Mesothelial cell of epicardium (in vitro differentiated cells): ENCODE measurements at regions not wholly inside any gene's neighbourhood (a gene's known extent, or its start where the extent isn't known, plus 50 kb on each side); places are given as distances from the start of the nearest gene placed in this dataset.

Source experiments
- DNase-seq, 2 experiments: peaks; one replicate each; pipeline ENCODE4 v3.0.0; 2021; ENCODE audit warnings: low spot score in 2 of 2; ENCODE audit not compliant: unreplicated experiment in 2 of 2
- H3K27ac Mint-ChIP-seq: 2 replicates; pipeline ENCODE4 v1.8.0; 2021; ENCODE audit warnings: mixed read lengths
- H3K27me3 Mint-ChIP-seq: 2 replicates; pipeline ENCODE4 v1.8.0; 2021; ENCODE audit warnings: low read depth, mixed read lengths
- H3K36me3 Mint-ChIP-seq: 2 replicates; pipeline ENCODE4 v1.8.0; 2021; ENCODE audit warnings: mixed read lengths
- H3K4me1 Mint-ChIP-seq: 2 replicates; pipeline ENCODE4 v1.8.0; 2021; ENCODE audit warnings: mixed read lengths
- H3K4me3 Mint-ChIP-seq: 2 replicates; pipeline ENCODE4 v1.8.0; 2021; ENCODE audit warnings: mild to moderate bottlenecking, moderate library complexity, mixed read lengths
- H3K9me3 Mint-ChIP-seq: 2 replicates; pipeline ENCODE4 v1.8.0; 2021; ENCODE audit warnings: mixed read lengths
- TF ChIP-seq, protein P1 (sequence below): fragments of 200-600 bp; sonication (generic); IDR thresholded peaks from one replicate; pipeline ENCODE4 v1.5.0; 2021; ENCODE audit warnings: antibody characterized with exemption; ENCODE audit not compliant: unreplicated experiment

DNA sequence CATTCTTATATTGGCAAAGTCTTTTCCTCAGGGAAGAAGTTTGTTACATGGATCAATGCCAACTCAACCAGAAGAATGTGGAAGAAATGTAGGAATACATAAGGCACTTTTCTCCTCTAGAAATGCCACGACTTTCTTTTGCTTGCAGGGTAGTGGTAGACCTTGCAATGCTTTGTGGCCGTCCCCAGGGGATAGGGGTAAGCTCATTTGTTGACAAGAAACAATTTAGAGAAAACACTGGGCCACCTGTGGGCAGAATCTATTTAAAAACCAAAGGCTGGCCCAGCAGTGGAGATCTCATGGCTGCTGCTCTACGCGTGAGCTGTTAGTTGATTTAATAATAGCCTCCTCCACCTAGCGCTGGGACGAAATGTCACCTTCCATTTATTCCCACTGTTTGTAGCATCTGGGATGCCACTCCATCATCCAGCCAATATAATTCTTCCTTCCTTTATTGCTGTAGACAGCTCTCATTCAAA is 64.6 kb upstream of the PFN2 start:
- TF ChIP-seq, protein P1, sequence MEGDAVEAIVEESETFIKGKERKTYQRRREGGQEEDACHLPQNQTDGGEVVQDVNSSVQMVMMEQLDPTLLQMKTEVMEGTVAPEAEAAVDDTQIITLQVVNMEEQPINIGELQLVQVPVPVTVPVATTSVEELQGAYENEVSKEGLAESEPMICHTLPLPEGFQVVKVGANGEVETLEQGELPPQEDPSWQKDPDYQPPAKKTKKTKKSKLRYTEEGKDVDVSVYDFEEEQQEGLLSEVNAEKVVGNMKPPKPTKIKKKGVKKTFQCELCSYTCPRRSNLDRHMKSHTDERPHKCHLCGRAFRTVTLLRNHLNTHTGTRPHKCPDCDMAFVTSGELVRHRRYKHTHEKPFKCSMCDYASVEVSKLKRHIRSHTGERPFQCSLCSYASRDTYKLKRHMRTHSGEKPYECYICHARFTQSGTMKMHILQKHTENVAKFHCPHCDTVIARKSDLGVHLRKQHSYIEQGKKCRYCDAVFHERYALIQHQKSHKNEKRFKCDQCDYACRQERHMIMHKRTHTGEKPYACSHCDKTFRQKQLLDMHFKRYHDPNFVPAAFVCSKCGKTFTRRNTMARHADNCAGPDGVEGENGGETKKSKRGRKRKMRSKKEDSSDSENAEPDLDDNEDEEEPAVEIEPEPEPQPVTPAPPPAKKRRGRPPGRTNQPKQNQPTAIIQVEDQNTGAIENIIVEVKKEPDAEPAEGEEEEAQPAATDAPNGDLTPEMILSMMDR = no peak
- Mint-ChIP-seq H3K36me3 (no peaks in the 10 kb centered on the region), H3K27ac (no peak overlapping the region), H3K4me1 (no peaks in the 10 kb centered on the region), H3K4me3 (no peak overlapping the region), H3K9me3 (peaks cover 5% of the 10 kb centered on the region), H3K27me3 (peaks cover 5% of the 10 kb centered on the region)
- DNase-seq = no peak

DNA sequence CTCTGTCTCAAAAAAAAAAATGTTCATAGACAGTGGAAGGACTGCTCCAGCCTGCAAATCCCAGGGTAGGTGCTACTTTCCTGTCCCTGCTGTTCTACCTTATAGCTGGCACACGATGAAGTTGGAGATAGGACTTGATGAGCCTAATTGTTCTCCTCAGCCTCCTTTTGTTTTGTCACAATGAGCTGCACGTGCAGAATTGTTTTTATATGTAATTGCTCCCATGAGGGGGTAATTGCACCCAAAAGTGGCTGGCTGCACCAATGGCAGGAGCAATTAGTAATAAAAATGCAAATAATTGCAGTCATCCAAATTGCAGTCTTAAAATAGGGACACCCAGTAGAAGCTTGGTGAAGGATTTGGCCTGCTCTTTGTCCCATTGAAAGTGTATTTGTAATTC is 63.0 kb upstream of the PFN2 start:
- Mint-ChIP-seq H3K27ac (no peak overlapping the region), H3K4me1 (peaks cover 4% of the 10 kb centered on the region), H3K27me3 (peaks cover 5% of the 10 kb centered on the region), H3K36me3 (no peaks in the 10 kb centered on the region), H3K9me3 (peaks cover 3% of the 10 kb centered on the region), H3K4me3 (no peak overlapping the region)
- no peak for DNase-seq
- TF ChIP-seq, protein P1 = no peak

DNA sequence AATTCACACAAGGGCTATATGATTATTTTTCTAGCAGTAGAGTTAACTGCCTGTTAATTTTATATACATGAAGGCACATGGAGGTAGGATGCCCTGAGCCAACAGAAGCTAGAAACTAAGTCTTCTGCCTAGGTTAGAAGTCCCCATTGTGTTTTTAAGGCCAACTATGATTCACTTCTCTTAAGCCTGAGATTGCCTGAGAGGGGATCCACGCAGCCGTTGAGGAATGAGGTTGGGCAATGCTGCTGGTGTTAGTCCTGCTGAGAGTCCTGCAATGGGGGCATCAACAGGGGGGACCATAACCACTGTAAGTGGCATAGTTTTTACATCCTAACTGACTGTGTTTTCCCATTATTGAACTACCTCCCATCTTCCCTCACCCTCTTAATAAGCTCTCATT is 60.1 kb upstream of the PFN2 start:
- Mint-ChIP-seq H3K9me3 (peaks cover 26% of the 10 kb centered on the region), H3K4me3 (no peak overlapping the region), H3K27ac (no peak overlapping the region), H3K4me1 (peaks cover 4% of the 10 kb centered on the region), H3K36me3 (peaks cover 4% of the 10 kb centered on the region), H3K27me3 (peaks cover 5% of the 10 kb centered on the region)
- no peak for DNase-seq
- TF ChIP-seq, protein P1 = no peak

DNA sequence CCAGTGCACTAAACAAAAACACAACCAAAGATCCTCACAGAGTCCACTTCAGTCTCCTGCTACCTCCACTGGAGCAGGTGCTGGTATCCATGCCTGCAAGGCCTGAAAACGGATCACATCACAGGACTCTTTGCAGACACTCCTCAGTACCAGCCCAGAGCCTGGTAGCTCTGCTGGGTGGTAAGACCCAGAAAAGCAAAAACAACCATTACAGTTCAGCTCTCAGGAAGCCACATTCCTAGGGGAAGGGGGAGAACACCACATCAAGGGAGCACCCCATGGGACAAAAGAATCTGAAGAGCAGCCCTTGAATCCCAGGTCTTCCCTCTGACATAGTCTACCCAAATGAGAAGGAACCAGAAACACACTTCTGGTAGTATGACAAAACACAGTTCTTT is 52.5 kb upstream of the PFN2 start:
- no peak for DNase-seq
- Mint-ChIP-seq H3K9me3 (peaks cover 49% of the 10 kb centered on the region), H3K36me3 (peaks cover 8% of the 10 kb centered on the region), H3K4me1 (no peaks in the 10 kb centered on the region), H3K27me3 (no peaks in the 10 kb centered on the region), H3K27ac (no peak overlapping the region), H3K4me3 (no peak overlapping the region)
- TF ChIP-seq, protein P1 = no peak

DNA sequence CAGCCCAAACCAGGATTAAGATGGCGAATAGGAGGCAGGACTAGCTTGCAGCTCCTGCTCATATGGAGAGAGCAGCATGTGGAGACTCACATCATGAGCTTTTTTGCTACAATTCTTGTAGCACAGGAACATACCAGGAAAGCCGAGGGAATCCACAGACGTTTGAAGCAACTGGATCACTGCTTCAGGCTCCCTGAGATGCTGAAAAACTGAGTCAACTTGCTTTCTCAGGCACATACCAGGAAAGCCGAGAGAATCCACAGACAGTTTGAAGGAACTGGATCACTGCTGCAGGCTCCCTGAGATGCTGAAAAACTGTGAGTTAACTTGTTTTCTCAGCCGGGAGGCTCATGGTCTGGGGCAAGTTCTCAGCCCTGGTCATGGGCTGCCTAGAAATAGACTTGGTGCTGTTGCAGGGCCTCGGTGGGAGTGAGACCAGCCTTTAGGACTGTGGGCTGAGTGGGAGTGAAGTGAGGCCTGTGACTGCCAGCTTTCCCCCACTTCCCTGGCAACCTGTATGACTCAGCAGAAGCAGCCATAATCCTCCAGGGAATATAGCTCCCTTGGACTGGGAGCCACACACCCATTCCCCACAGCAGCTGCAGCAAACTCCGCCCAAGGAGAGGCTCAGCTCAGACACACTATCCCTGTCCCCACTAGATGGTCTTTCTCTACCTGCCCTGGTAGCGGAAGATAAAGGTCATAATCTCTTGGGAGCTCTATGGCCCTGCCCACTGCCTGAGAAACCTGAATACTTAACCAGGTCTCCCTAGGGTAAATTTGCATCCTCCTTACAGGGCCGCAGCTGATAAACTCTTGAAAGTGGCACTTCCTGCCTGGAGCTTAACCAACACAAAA is 51.9 kb upstream of the PFN2 start:
- Mint-ChIP-seq H3K4me1 (no peaks in the 10 kb centered on the region), H3K27me3 (no peaks in the 10 kb centered on the region), H3K27ac (no peak overlapping the region), H3K4me3 (no peak overlapping the region), H3K9me3 (peaks cover 43% of the 10 kb centered on the region), H3K36me3 (peaks cover 4% of the 10 kb centered on the region)
- DNase-seq = no peak
- TF ChIP-seq, protein P1 = no peak
